Upper lobe of left lung (tissue), 6 donors: ENCODE measurements at regions not wholly inside any gene's neighbourhood (a gene's known extent, or its start where the extent isn't known, plus 50 kb on each side); places are given as distances from the start of the nearest gene placed in this dataset.

Experiments used
- ATAC-seq, 2 donors: fragments of 200-7000 bp; cut with Tn5 transposase; one replicate each; pipeline ENCODE4 v1.9.1; 2022; ENCODE audit warnings: mild to moderate bottlenecking in 2 of 2, moderate library complexity in 2 of 2; ENCODE audit not compliant: low FRiP score in 2 of 2
- DNase-seq, 2 donors: peaks; one replicate each; pipeline ENCODE4 v3.0.0-alpha.2; 2019 to 2020
- H3K27ac ChIP-seq, 4 donors: fragments of 200-600 bp; sonication (generic); one replicate each; pipeline ENCODE4 v1.5.1; 2016 to 2019
- H3K27me3 ChIP-seq, 4 donors: fragments of 200-600 bp; sonication (generic); one replicate each; pipeline ENCODE4 v1.5.1; 2017 to 2019
- H3K36me3 ChIP-seq, 4 donors: fragments of 200-600 bp; sonication (generic); one replicate each; pipeline ENCODE4 v1.5.1; 2016 to 2019
- H3K4me1 ChIP-seq, 4 donors: fragments of 200-600 bp; sonication (generic); one replicate each; pipeline ENCODE4 v1.5.1; 2018 to 2019
- H3K4me3 ChIP-seq, 4 donors: fragments of 200-600 bp; sonication (generic); one replicate each; pipeline ENCODE4 v1.5.1; 2017 to 2019; ENCODE audit warnings: mild to moderate bottlenecking in 2 of 4, moderate library complexity in 1 of 4
- H3K9me3 ChIP-seq, 4 donors: fragments of 200-600 bp; sonication (generic); one replicate each; pipeline ENCODE4 v1.5.1; 2018 to 2019
- CTCF ChIP-seq, 6 experiments: fragments of 450-650 bp in 4 of 6; fragments of 200-600 bp in 2 of 6; sonication (generic) in 2 of 6; IDR thresholded peaks; one replicate each; pipeline ENCODE4 v1.5.1; 2016 to 2019; ENCODE audit warnings: antibody characterized with exemption in 6 of 6
- EP300 ChIP-seq, 4 donors: sonication (generic); formaldehyde crosslinking; IDR thresholded peaks; one replicate each; pipeline ENCODE4 v1.5.1; 2017; ENCODE audit warnings: antibody characterized with exemption in 4 of 4, control low read depth in 2 of 4
- POLR2A ChIP-seq, 4 donors: fragments of 450-650 bp; IDR thresholded peaks; one replicate each; pipeline ENCODE4 v1.5.1; 2016 to 2017; ENCODE audit warnings: antibody characterized with exemption in 4 of 4, mild to moderate bottlenecking in 2 of 4
- POLR2AphosphoS5 ChIP-seq, 2 donors: sonication (generic); formaldehyde crosslinking; IDR thresholded peaks; one replicate each; pipeline ENCODE4 v1.5.1; 2017; ENCODE audit warnings: antibody characterized with exemption in 2 of 2
- WGBS, 2 donors: methylation state at CpG; one replicate each; pipeline ENCODE4 v1.1.5; 2017 to 2018; 5-methylcytosine and 5-hydroxymethylcytosine counted together
- donor health status: DM: no; HTN: no; CAD: no; lungs with moderate emphysema.
- donor health status: DM: no; HTN: yes; CAD: no; lungs with severe emphysema.

- TF ChIP-seq POLR2A (IDR thresholded peaks at IDR 0.05) (no peak), POLR2AphosphoS5 (IDR thresholded peaks at IDR 0.05) (no peak), CTCF (IDR thresholded peaks at IDR 0.05) (no peak), EP300 (IDR thresholded peaks at IDR 0.05) (no peak)
- Histone ChIP-seq H3K36me3 (no peaks in the 10 kb centered on the region), H3K4me1 (peaks cover 0 to 18% (median 14%) of the 10 kb centered on the region in 4 donors), H3K27ac (no peak overlapping the region), H3K9me3 (no peaks in the 10 kb centered on the region), H3K27me3 (no peaks in the 10 kb centered on the region), H3K4me3 (no peak overlapping the region)
- ATAC-seq, result no peak
- WGBS, 2 donors, result 85 to 86% methylated on average over 6 of the region's 6 CpGs
- DNase-seq, result no peak
Observed at GRCh38 chr17:17413215-17413792, 63.5 kb upstream of the MED9 start.

GRCh38 chr17:17413821-17414220, 63.0 kb upstream of the MED9 start:
- DNase-seq (no peak), ATAC-seq (no peak)
- Histone ChIP-seq H3K27ac (no peak overlapping the region), H3K9me3 (no peaks in the 10 kb centered on the region), H3K27me3 (no peaks in the 10 kb centered on the region), H3K36me3 (no peaks in the 10 kb centered on the region), H3K4me1 (peaks cover 0 to 23% (median 16%) of the 10 kb centered on the region in 4 donors), H3K4me3 (no peak overlapping the region)
- WGBS, 2 donors, result 72 to 83% methylated on average over 7 of the region's 7 CpGs
- TF ChIP-seq EP300 (IDR thresholded peaks at IDR 0.05), result no peak
- TF ChIP-seq POLR2A (IDR thresholded peaks at IDR 0.05), result no peak
- no peak for TF ChIP-seq CTCF (IDR thresholded peaks at IDR 0.05)
- TF ChIP-seq POLR2AphosphoS5 (IDR thresholded peaks at IDR 0.05), result no peak

- H3K4me1 ChIP-seq, result peaks cover 0 to 24% (median 19%) of the 10 kb centered on the region in 4 donors
- H3K4me3 ChIP-seq, result no peak overlapping the region
- no peaks in the 10 kb centered on the region for H3K27me3 ChIP-seq
- H3K27ac ChIP-seq, result no peak overlapping the region
- TF ChIP-seq CTCF (IDR thresholded peaks at IDR 0.05), result no peak
- no peak for TF ChIP-seq EP300 (IDR thresholded peaks at IDR 0.05)
- TF ChIP-seq POLR2AphosphoS5 (IDR thresholded peaks at IDR 0.05), result no peak
- no peak for TF ChIP-seq POLR2A (IDR thresholded peaks at IDR 0.05)
- no peaks in the 10 kb centered on the region for H3K9me3 ChIP-seq
- DNase-seq (no peak), ATAC-seq (peak in 1 of 2 donors; percentile 63)
- WGBS, 2 donors, result 70 to 81% methylated on average over 13 of the region's 13 CpGs
- H3K36me3 ChIP-seq, result no peaks in the 10 kb centered on the region
Observed at GRCh38 chr17:17414341-17414805, 62.4 kb upstream of the MED9 start.

GRCh38 chr17:17415006-17415405, 61.8 kb upstream of the MED9 start:
- 89 to 92% methylated on average over 3 of the region's 3 CpGs for WGBS, 2 donors
- DNase-seq (no peak), ATAC-seq (no peak)
- H3K27ac ChIP-seq, result no peak overlapping the region
- TF ChIP-seq EP300 (IDR thresholded peaks at IDR 0.05) (no peak), POLR2A (IDR thresholded peaks at IDR 0.05) (no peak), POLR2AphosphoS5 (IDR thresholded peaks at IDR 0.05) (no peak), CTCF (IDR thresholded peaks at IDR 0.05) (no peak)
- no peaks in the 10 kb centered on the region for H3K9me3 ChIP-seq
- H3K36me3 ChIP-seq, result no peaks in the 10 kb centered on the region
- H3K4me1 ChIP-seq, result peaks cover 0 to 29% (median 19%) of the 10 kb centered on the region in 4 donors
- no peaks in the 10 kb centered on the region for H3K27me3 ChIP-seq
- H3K4me3 ChIP-seq, result no peak overlapping the region

- Histone ChIP-seq H3K27me3 (no peaks in the 10 kb centered on the region), H3K27ac (peak overlapping the region; percentile 76 to 83 (median 80)), H3K36me3 (no peaks in the 10 kb centered on the region), H3K9me3 (no peaks in the 10 kb centered on the region), H3K4me1 (peaks cover 0 to 31% (median 19%) of the 10 kb centered on the region in 4 donors), H3K4me3 (no peak overlapping the region)
- TF ChIP-seq CTCF (IDR thresholded peaks at IDR 0.05), result no peak
- no peak for TF ChIP-seq POLR2AphosphoS5 (IDR thresholded peaks at IDR 0.05)
- TF ChIP-seq EP300 (IDR thresholded peaks at IDR 0.05), result no peak
- no peak for TF ChIP-seq POLR2A (IDR thresholded peaks at IDR 0.05)
- peak in 1 of 2 donors; percentile 42 for DNase-seq
- ATAC-seq, result peak; percentile 28 to 47
- WGBS, 2 donors, result 65 to 86% methylated on average over 2 of the region's 2 CpGs
Observed at GRCh38 chr17:17416007-17416399, 60.8 kb upstream of the MED9 start.
